MV-4-11 (cell line): ENCODE measurements at regions not wholly inside any gene's neighbourhood (a gene's known extent, or its start where the extent isn't known, plus 50 kb on each side); places are given as distances from the start of the nearest gene placed in this dataset.

ENCODE experiments used
- DNase-seq: peaks from one replicate; lab custom pipeline; 2025; lab: John Stamatoyannopoulos, UW

- DNase-seq: no peak
Observed at GRCh38 chr20:51876313-51876940, 74.1 kb upstream of the SALL4 start.

- DNase-seq: no peak
Observed at GRCh38 chr20:51873652-51874051, 71.3 kb upstream of the SALL4 start.

- DNase-seq: no peak
Observed at GRCh38 chr20:51871943-51872342, 69.6 kb upstream of the SALL4 start.

GRCh38 chr20:51869002-51869401 lies 66.7 kb upstream of the SALL4 start:
- DNase-seq: no peak

- no peak for DNase-seq
Observed at GRCh38 chr20:51867251-51867650, 64.9 kb upstream of the SALL4 start.

GRCh38 chr20:51864967-51865366 lies 62.6 kb upstream of the SALL4 start:
- DNase-seq: no peak

- no peak for DNase-seq
Observed at GRCh38 chr20:51862796-51863195, 60.5 kb upstream of the SALL4 start.

- DNase-seq: no peak
Observed at GRCh38 chr20:51861726-51862466, 59.6 kb upstream of the SALL4 start.

- DNase-seq: no peak
Observed at GRCh38 chr20:51860111-51860882, 58.0 kb upstream of the SALL4 start.

GRCh38 chr20:51856432-51856831 lies 54.1 kb upstream of the SALL4 start:
- no peak for DNase-seq

GRCh38 chr20:51854921-51855320 lies 52.6 kb upstream of the SALL4 start:
- peak; percentile 14 for DNase-seq
